ENCODE measurements at regions not wholly inside any gene's neighbourhood (a gene's known extent, or its start where the extent isn't known, plus 50 kb on each side); places are given as distances from the start of the nearest gene placed in this dataset.

- DNase-seq (ENCODE audit: low read depth, low spot score): no peak
- H3K4me1 Mint-ChIP-seq: no peaks in the 10 kb centered on the region
- H3K27me3 Mint-ChIP-seq (ENCODE audit: low read depth): no peaks in the 10 kb centered on the region
- H3K4me3 Mint-ChIP-seq: no peak overlapping the region
- peaks cover 5% of the 10 kb centered on the region for H3K9me3 Mint-ChIP-seq
- no peak overlapping the region for H3K27ac Mint-ChIP-seq (ENCODE audit: unreplicated experiment)
- TF ChIP-seq CTCF (conservative IDR thresholded peaks at IDR 0.05): no peak
- H3K36me3 Mint-ChIP-seq (ENCODE audit: low read depth): no peaks in the 10 kb centered on the region
Observed at GRCh38 chr3:160065282-160065681, 76.6 kb downstream of the IL12A start.

- Mint-ChIP-seq H3K27ac (ENCODE audit: unreplicated experiment) (no peak overlapping the region), H3K4me1 (no peaks in the 10 kb centered on the region), H3K27me3 (ENCODE audit: low read depth) (peaks cover 3% of the 10 kb centered on the region)
Observed at GRCh38 chr3:160065786-160066185, 77.2 kb downstream of the IL12A start.

GRCh38 chr3:160069986-160070385 is 81.4 kb downstream of the IL12A start:
- no peaks in the 10 kb centered on the region for H3K9me3 Mint-ChIP-seq
- H3K27me3 Mint-ChIP-seq (ENCODE audit: low read depth): peaks cover 4% of the 10 kb centered on the region
- no peak for TF ChIP-seq CTCF (conservative IDR thresholded peaks at IDR 0.05)
- no peaks in the 10 kb centered on the region for H3K4me1 Mint-ChIP-seq
- H3K4me3 Mint-ChIP-seq: no peak overlapping the region
- DNase-seq (ENCODE audit: low read depth, low spot score): no peak
- no peaks in the 10 kb centered on the region for H3K36me3 Mint-ChIP-seq (ENCODE audit: low read depth)
- H3K27ac Mint-ChIP-seq (ENCODE audit: unreplicated experiment): no peak overlapping the region

More at GRCh38 chr3:160065786-160066185, 77.2 kb downstream of the IL12A start:
- Mint-ChIP-seq H3K36me3 (ENCODE audit: low read depth) (no peaks in the 10 kb centered on the region), H3K4me3 (no peak overlapping the region), H3K9me3 (peaks cover 5% of the 10 kb centered on the region)
- no peak for TF ChIP-seq CTCF (conservative IDR thresholded peaks at IDR 0.05)
- no peak for DNase-seq (ENCODE audit: low read depth, low spot score)

- Mint-ChIP-seq H3K4me3 (no peak overlapping the region), H3K4me1 (no peaks in the 10 kb centered on the region), H3K36me3 (ENCODE audit: low read depth) (no peaks in the 10 kb centered on the region), H3K27me3 (ENCODE audit: low read depth) (no peaks in the 10 kb centered on the region), H3K27ac (ENCODE audit: unreplicated experiment) (no peak overlapping the region), H3K9me3 (no peaks in the 10 kb centered on the region)
- TF ChIP-seq CTCF (conservative IDR thresholded peaks at IDR 0.05): no peak
- DNase-seq (ENCODE audit: low read depth, low spot score): no peak
Observed at GRCh38 chr3:160076519-160076918, 87.9 kb downstream of the IL12A start.

- TF ChIP-seq CTCF (conservative IDR thresholded peaks at IDR 0.05): no peak
- H3K4me3 Mint-ChIP-seq: no peak overlapping the region
- H3K9me3 Mint-ChIP-seq: no peaks in the 10 kb centered on the region
- H3K27me3 Mint-ChIP-seq (ENCODE audit: low read depth): no peaks in the 10 kb centered on the region
- DNase-seq (ENCODE audit: low read depth, low spot score): no peak
- H3K36me3 Mint-ChIP-seq (ENCODE audit: low read depth): no peaks in the 10 kb centered on the region
- no peak overlapping the region for H3K27ac Mint-ChIP-seq (ENCODE audit: unreplicated experiment)
- no peaks in the 10 kb centered on the region for H3K4me1 Mint-ChIP-seq
Observed at GRCh38 chr3:160078533-160078932, 89.9 kb downstream of the IL12A start.

Data from neural crest cell (in vitro differentiated cells).